Subcutaneous abdominal adipose tissue (tissue), 5 donors: ENCODE measurements at regions not wholly inside any gene's neighbourhood (a gene's known extent, or its start where the extent isn't known, plus 50 kb on each side); places are given as distances from the start of the nearest gene placed in this dataset.

Source experiments
- H3K27ac ChIP-seq: one replicate; pipeline ENCODE4 v1.7.0; 2013; ENCODE audit warnings: low read depth, mild to moderate bottlenecking, inconsistent platforms, low read length, moderate library complexity
- H3K27me3 ChIP-seq, 5 donors: one replicate each; pipeline ENCODE4 v1.7.0; 2013; ENCODE audit warnings: low read length in 5 of 5, inconsistent platforms in 1 of 5; ENCODE audit not compliant: control insufficient read depth in 5 of 5, insufficient read depth in 4 of 5
- H3K36me3 ChIP-seq, 5 donors: one replicate each; pipeline ENCODE4 v1.7.0; 2013; ENCODE audit warnings: low read length in 5 of 5; ENCODE audit not compliant: control insufficient read depth in 5 of 5, insufficient read depth in 5 of 5
- H3K4me1 ChIP-seq, 5 donors: one replicate each; pipeline ENCODE4 v1.7.0; 2013; ENCODE audit warnings: low read length in 5 of 5, mild to moderate bottlenecking in 3 of 5, moderate library complexity in 1 of 5; ENCODE audit not compliant: control insufficient read depth in 5 of 5, insufficient read depth in 5 of 5
- H3K4me3 ChIP-seq, 5 donors: one replicate each; pipeline ENCODE4 v1.7.0; 2013; ENCODE audit warnings: low read length in 5 of 5, low read depth in 1 of 5
- H3K9ac ChIP-seq, 5 donors: one replicate each; pipeline ENCODE4 v1.7.0; 2013; ENCODE audit warnings: low read length in 5 of 5, mild to moderate bottlenecking in 4 of 5, moderate library complexity in 3 of 5
- H3K9me3 ChIP-seq, 5 donors: one replicate each; pipeline ENCODE4 v1.7.0; 2013; ENCODE audit warnings: low read length in 5 of 5; ENCODE audit not compliant: control insufficient read depth in 5 of 5
- donor health status: healthy.
- donor health status: healthy.
- donor health status: healthy.
- donor health status: healthy.
- donor health status: healthy.

DNA sequence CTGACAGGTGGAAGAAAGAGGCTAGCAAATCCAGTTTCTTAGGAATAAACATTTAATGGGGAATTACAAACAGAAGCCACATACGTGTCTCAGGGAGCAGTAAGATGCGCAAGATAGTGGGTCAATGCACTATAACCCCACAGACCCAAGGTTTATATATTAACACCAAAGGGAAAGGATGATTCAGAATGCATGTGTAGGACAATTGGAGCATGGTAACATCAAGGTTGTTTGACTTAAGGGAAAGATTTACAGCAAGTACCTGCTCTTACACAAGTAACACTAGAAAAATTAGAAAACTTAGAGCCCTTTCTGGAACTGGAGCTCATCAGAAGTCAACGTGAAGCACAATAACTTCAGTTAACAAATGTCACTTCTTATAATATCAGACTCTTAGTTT, 161.1 kb upstream of the ZWINT start:
- Histone ChIP-seq H3K4me1 (no peaks in the 10 kb centered on the region), H3K9me3 (no peaks in the 10 kb centered on the region), H3K4me3 (no peak overlapping the region), H3K36me3 (no peaks in the 10 kb centered on the region), H3K9ac (no peak overlapping the region), H3K27me3 (no peaks in the 10 kb centered on the region), H3K27ac (no peak overlapping the region)

DNA sequence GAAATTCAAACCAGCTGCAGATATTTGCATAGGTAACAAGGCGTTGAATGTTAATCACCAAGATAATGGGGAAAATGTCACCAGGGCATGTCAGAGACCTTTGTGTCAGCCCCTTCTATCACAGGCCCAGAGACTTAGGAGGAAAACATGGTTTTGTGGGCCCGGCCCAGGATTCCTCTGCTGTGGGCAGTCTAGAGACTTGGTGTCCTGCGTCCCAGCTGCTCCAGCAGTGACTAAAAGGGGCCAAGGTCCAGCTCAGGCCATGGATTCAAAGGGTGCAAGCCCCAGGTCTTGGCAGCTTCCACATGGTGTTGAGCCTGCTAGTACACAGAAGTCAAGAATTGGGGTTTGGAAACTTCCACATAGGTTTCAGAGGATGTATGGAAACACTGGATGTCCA, 147.5 kb upstream of the ZWINT start:
- Histone ChIP-seq H3K9me3 (no peaks in the 10 kb centered on the region), H3K27me3 (no peaks in the 10 kb centered on the region), H3K9ac (no peak overlapping the region), H3K27ac (no peak overlapping the region), H3K4me3 (no peak overlapping the region), H3K4me1 (no peaks in the 10 kb centered on the region), H3K36me3 (no peaks in the 10 kb centered on the region)

DNA sequence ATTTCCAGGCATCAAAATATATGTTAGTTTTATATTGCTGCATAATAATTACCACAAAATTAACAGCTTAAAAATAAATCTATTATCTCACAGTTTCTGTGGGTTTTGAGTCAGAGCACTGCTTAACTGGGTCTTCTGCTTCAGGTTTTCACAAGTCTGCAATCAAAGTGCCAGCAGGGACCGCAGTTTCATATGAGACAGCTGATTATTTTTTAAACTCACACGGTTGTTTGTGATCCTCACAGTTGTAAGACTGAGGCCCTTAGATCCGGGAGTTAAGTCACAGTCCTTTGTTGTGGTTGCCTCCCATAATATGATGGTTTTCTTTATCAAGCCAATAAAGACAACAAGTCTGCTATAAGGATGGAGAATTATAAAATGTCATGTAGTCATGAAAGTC, 146.0 kb upstream of the ZWINT start:
- Histone ChIP-seq H3K27ac (no peak overlapping the region), H3K36me3 (no peaks in the 10 kb centered on the region), H3K9ac (no peak overlapping the region), H3K27me3 (no peaks in the 10 kb centered on the region), H3K4me3 (no peak overlapping the region), H3K4me1 (no peaks in the 10 kb centered on the region), H3K9me3 (no peaks in the 10 kb centered on the region)

DNA sequence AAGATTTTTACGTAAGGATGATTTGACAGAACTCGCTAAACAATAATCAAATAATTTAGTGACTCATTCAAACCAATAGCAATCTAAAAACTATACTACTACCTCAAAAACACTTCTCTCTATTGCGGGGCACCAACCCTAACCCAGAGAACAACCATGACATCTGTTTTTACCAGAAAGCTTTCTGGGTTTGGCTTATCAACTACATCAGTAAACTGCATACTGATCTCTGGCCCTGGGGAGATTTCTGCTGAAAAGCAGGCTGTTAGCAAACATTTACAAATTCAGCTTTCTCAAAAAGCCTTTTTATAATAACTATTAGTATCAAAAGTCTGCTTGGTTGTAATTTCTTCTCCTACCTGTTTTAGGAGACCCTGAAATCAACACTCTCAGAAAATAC, 144.5 kb upstream of the ZWINT start:
- no peaks in the 10 kb centered on the region for H3K36me3 ChIP-seq
- H3K27me3 ChIP-seq: no peaks in the 10 kb centered on the region
- H3K27ac ChIP-seq: no peak overlapping the region
- H3K9ac ChIP-seq: no peak overlapping the region
- no peaks in the 10 kb centered on the region for H3K9me3 ChIP-seq
- H3K4me1 ChIP-seq: no peaks in the 10 kb centered on the region
- H3K4me3 ChIP-seq: no peak overlapping the region

DNA sequence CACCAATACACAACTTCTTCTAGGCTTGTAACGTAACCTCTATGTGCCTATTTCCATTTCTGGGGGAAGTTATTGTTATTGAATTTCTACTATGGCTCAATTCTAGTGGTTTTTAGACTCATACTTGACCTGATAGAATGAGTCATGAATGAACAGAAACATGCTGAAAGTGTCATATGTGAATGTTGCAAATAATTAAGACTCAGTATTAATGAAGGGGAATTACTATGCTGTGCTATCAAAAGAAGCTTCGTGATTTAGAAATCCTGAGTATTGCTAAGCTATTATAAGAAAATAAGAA, 135.1 kb upstream of the ZWINT start:
- Histone ChIP-seq H3K9ac (no peak overlapping the region), H3K36me3 (no peaks in the 10 kb centered on the region), H3K4me1 (no peaks in the 10 kb centered on the region), H3K9me3 (no peaks in the 10 kb centered on the region), H3K27ac (no peak overlapping the region), H3K4me3 (no peak overlapping the region), H3K27me3 (no peaks in the 10 kb centered on the region)

DNA sequence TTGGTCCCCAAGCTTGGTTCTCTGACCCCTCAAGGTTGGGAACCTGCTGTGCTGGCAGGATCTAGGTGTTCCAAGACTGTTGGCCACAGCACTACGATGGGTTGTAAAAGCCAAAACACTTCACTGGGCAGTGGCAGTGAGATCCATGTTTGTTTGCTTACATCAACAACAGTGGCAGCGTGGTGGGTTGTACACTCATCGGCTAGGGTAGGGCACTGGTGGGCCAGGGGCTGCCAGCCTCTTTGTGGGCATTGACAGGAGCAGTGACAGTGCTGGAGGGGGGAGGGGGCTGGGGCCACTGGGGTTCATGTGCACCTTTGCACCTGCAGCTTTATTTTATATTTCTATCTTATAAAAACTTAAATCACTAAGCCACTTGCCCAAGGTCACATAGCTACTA, 126.7 kb upstream of the ZWINT start:
- no peak overlapping the region for H3K4me3 ChIP-seq
- no peaks in the 10 kb centered on the region for H3K27me3 ChIP-seq
- H3K36me3 ChIP-seq: no peaks in the 10 kb centered on the region
- no peak overlapping the region for H3K27ac ChIP-seq
- no peak overlapping the region for H3K9ac ChIP-seq
- H3K9me3 ChIP-seq: peaks cover 0 to 6% (median 0%) of the 10 kb centered on the region in 5 donors
- no peaks in the 10 kb centered on the region for H3K4me1 ChIP-seq

DNA sequence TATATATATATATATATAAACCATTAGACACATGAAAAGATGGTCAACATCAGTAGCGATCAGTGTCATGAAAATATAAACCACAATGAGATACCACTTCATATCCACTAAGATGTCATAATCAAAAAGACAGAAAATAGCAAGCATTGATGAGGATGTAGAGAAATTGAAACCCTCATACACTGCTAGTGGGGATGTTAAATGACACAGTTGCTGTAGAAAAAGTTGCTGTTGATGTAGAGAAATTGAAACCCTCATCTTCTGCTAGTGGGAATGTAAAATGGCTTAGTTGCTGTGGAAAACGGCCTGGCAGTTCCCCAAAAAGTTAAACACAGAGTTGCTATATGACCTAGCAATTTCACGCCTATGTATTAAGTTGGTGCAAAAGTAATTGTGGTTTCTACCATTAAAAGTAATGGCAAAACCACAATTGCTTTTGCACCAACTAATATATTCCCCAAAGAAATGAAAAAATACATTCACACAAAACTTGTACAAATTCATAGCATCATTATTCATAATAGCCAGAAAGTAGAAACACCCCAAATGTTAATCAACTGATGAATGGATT, 120.5 kb upstream of the ZWINT start:
- H3K36me3 ChIP-seq: no peaks in the 10 kb centered on the region

DNA sequence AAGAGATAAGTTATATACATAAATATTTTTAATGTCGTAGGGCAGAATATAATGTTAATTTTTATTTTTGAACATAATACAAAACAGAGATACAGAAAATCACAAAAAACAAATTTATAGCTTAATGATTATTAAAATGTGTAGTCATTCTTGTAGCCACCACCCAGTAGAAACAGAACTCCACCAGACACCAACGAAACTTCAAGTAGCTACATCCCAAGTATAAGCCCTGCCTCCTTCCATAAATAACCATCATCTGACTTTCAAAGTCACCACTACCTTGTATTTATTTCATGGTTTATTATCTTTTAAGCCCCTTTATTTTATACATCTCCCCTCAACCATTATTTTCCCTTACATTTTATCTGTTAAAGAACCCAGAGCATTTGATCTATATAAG, 111.9 kb upstream of the ZWINT start:
- Histone ChIP-seq H3K4me1 (no peaks in the 10 kb centered on the region), H3K27me3 (no peaks in the 10 kb centered on the region), H3K9me3 (peaks cover 0 to 4% (median 0%) of the 10 kb centered on the region in 5 donors), H3K9ac (no peak overlapping the region), H3K36me3 (no peaks in the 10 kb centered on the region), H3K27ac (no peak overlapping the region), H3K4me3 (no peak overlapping the region)

More for the DNA sequence above, 120.5 kb upstream of the ZWINT start:
- Histone ChIP-seq H3K4me1 (no peaks in the 10 kb centered on the region), H3K9me3 (no peaks in the 10 kb centered on the region), H3K9ac (no peak overlapping the region), H3K4me3 (no peak overlapping the region), H3K27me3 (no peaks in the 10 kb centered on the region), H3K27ac (no peak overlapping the region)

DNA sequence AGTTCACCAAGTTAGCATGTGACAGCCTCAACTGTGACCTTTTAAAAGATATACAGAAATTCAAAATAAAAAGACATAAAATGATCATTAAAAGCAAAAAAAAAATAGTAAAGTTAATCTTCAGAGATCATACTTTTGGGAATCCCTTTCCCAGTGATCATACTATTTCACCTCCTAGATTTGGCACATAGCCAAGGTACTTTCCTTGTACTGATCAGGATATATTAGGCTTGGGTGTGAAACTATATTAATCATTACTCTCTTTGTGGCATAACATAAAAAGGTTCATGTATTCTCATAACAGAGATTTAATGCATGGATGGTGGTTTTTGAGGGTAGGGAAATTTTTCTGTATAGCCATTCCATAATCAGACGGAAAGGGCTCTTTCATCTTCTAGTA, 109.6 kb upstream of the ZWINT start:
- Histone ChIP-seq H3K27me3 (no peaks in the 10 kb centered on the region), H3K9ac (no peak overlapping the region), H3K27ac (no peak overlapping the region), H3K9me3 (peaks cover 0 to 2% (median 0%) of the 10 kb centered on the region in 5 donors), H3K4me3 (no peak overlapping the region), H3K36me3 (no peaks in the 10 kb centered on the region), H3K4me1 (no peaks in the 10 kb centered on the region)

DNA sequence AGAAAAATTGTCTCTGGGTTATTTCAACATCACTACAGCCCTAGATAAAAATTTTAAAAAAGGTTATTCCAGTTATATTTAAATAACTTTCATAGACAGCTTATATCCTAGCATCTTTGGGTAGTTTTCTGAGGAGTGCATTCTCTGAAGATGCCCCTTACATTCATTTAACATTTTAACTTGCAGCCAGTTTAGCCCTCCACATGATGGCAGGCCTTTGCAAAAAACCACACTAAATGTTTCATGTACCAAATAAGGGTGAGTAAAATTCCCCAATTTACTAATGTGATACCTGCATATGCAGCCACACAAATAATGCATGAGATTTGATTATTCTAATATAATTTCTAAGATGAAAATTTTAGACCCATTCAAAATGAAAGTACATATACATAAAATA, 108.4 kb upstream of the ZWINT start:
- H3K4me1 ChIP-seq: no peaks in the 10 kb centered on the region
- H3K4me3 ChIP-seq: no peak overlapping the region
- no peak overlapping the region for H3K27ac ChIP-seq
- no peaks in the 10 kb centered on the region for H3K36me3 ChIP-seq
- H3K9ac ChIP-seq: no peak overlapping the region
- H3K9me3 ChIP-seq: no peaks in the 10 kb centered on the region
- H3K27me3 ChIP-seq: no peaks in the 10 kb centered on the region

DNA sequence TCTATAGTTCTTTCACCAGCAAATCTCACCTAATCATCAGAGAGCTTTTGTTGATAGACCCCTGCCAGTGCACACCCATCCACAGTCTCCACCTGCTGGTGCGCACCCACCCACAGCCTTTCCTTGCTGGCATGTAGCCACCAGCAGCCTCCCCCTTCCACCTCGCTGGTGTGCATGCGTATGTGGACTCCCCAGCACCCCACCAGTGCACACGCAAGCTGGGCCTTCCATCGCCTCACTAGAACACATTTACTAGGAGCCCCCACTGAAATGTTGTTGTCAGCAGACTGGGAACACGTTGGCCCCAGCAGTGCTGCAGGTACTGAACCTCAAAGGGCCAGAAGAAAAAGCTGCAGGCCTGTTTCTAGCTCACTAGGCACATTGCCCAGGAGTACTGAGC, 104.9 kb upstream of the ZWINT start:
- Histone ChIP-seq H3K27ac (no peak overlapping the region), H3K9me3 (no peaks in the 10 kb centered on the region), H3K9ac (no peak overlapping the region), H3K27me3 (no peaks in the 10 kb centered on the region), H3K4me3 (no peak overlapping the region), H3K36me3 (no peaks in the 10 kb centered on the region), H3K4me1 (no peaks in the 10 kb centered on the region)
